ENCODE measurements at regions not wholly inside any gene's neighbourhood (a gene's known extent, or its start where the extent isn't known, plus 50 kb on each side); places are given as distances from the start of the nearest gene placed in this dataset.

- TF ChIP-seq ZFX (IDR thresholded peaks at IDR 0.05; ENCODE audit: borderline replicate concordance) (no peak), CTCF (IDR thresholded peaks at IDR 0.05) (no peak)
- no peak overlapping the region for H3K27ac ChIP-seq
Observed at GRCh38 chr7:86252406-86252805, 391.3 kb upstream of the GRM3 start.

DNA sequence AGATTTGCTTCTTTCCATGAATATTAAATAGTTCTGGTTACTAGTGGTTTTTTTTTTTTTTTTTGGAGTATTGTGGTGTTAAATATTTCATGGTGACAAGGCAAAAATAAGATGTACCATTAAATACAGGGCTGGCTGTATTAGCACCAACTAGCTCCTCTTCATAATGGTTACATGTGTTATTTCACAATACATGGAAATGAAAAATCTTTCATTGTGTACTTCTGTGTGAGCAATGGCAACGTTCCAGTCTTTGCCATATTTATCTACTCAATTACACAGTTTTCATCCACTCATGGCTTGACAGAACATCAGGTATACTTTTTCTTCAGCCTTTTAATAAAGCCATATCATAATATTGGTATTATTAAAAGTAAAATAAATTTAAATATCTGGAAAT lies 394.7 kb upstream of the GRM3 start:
- H3K27ac ChIP-seq, result no peak overlapping the region
- no peak for TF ChIP-seq CTCF (IDR thresholded peaks at IDR 0.05)
- no peak for TF ChIP-seq ZFX (IDR thresholded peaks at IDR 0.05; ENCODE audit: borderline replicate concordance)

GRCh38 chr7:86243171-86243570 lies 400.5 kb upstream of the GRM3 start:
- no peak overlapping the region for H3K27ac ChIP-seq
- TF ChIP-seq CTCF (IDR thresholded peaks at IDR 0.05) (no peak), ZFX (IDR thresholded peaks at IDR 0.05; ENCODE audit: borderline replicate concordance) (no peak)

- TF ChIP-seq CTCF (IDR thresholded peaks at IDR 0.05), result no peak
- no peak for TF ChIP-seq ZFX (IDR thresholded peaks at IDR 0.05; ENCODE audit: borderline replicate concordance)
- no peak overlapping the region for H3K27ac ChIP-seq
Observed at GRCh38 chr7:86226191-86226590, 417.5 kb upstream of the GRM3 start.

DNA sequence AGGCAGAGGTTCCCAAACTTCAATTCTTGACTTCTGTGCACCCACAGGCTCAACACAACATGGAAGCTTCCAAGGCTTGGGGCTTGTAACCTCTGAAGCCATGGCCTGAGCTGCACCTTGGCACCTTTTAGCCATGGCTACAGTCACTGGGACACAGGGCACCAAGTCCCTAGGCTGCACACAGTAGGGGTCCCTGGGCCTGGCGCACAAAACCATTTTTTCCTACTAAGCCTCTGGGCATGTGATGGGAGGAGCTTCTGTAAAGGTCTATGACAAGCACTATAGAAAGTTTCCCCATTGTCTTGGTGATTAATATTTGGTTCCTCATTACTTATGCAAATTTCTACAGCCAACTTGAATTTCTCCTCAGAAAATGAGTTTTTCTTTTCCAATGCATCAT lies 420.9 kb upstream of the GRM3 start:
- TF ChIP-seq CTCF (IDR thresholded peaks at IDR 0.05), result no peak

DNA sequence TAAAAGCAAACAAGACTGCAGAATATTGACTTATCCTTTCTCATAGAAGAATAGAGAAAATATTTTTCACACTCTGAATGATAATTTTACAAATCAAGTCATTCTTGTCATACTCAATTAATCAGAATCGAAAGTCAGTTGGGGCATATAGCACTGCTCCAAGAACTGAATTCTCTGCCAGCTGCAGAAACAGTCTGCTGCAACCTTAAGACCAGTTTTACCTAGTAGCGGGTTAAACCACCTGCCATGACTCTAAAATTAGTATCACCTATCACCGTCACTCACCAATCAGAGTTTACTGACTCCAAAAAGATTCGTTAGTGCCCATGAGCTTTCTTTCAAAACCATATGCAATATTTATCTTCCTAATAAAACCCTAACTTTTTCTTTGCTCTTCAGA lies 429.0 kb upstream of the GRM3 start:
- no peak overlapping the region for H3K27ac ChIP-seq
- TF ChIP-seq CTCF (IDR thresholded peaks at IDR 0.05) (no peak), ZFX (IDR thresholded peaks at IDR 0.05; ENCODE audit: borderline replicate concordance) (no peak)

More for the DNA sequence above, 420.9 kb upstream of the GRM3 start:
- no peak overlapping the region for H3K27ac ChIP-seq

DNA sequence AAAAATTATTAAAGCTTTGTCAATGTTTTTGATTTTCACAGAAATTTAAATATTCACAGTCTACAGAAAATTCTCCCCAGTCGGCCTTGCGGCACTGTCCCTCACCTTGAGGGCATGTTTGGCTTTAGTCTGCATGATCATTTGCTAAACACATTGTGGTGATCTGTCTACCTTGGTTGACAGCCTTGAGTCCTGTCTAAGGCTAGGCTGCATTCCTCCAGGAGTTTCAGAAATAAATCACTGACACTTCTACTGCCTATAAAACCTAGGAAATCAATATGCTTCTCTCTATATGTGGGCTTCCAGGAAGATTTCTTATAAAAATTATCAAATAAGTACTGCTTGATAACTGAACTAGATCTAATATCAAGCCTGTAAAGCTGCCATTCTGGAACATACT lies 430.7 kb upstream of the GRM3 start:
- no peak for TF ChIP-seq CTCF (IDR thresholded peaks at IDR 0.05)
- TF ChIP-seq ZFX (IDR thresholded peaks at IDR 0.05; ENCODE audit: borderline replicate concordance), result no peak

More for the DNA sequence above, 430.7 kb upstream of the GRM3 start:
- no peak overlapping the region for H3K27ac ChIP-seq
